ENCODE measurements at regions not wholly inside any gene's neighbourhood (a gene's known extent, or its start where the extent isn't known, plus 50 kb on each side); places are given as distances from the start of the nearest gene placed in this dataset.

DNA sequence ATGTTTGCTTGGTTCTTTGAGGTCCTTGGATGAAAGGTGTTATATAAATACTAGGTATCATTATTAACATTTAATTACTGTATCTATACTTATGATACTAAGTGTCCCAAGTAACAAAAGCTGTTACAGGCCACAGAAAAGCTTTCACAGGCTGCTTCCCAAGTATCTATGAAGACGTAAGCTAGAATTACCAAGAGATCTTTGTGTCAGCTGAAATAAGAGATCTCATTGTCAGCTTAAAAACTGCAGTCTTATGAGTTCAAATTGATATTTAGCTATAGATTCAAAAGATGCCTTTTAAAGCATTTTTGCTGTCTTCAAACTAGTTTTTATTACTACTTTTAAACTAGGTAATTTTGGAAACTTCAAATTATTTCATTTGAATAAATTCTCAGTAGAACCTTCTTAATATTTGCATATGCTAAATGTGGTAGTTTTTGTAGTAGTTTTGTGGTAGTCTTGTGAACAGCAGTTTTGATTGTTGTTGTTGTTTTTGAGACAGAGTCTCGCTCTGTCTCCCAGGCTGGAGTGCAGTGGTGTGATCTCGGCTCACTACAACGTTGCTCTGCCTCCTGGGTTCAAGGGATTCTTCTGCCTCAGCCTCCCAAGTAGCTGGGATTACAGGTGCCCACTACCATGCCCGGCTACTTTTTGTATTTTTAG is 170.0 kb upstream of the RPL34 start:
- TF ChIP-seq POLR2A (IDR thresholded peaks at IDR 0.05; ENCODE audit: low read depth) (no peak), POLR2AphosphoS5 (IDR thresholded peaks at IDR 0.05) (no peak)
- TF ChIP-seq, protein P1, sequence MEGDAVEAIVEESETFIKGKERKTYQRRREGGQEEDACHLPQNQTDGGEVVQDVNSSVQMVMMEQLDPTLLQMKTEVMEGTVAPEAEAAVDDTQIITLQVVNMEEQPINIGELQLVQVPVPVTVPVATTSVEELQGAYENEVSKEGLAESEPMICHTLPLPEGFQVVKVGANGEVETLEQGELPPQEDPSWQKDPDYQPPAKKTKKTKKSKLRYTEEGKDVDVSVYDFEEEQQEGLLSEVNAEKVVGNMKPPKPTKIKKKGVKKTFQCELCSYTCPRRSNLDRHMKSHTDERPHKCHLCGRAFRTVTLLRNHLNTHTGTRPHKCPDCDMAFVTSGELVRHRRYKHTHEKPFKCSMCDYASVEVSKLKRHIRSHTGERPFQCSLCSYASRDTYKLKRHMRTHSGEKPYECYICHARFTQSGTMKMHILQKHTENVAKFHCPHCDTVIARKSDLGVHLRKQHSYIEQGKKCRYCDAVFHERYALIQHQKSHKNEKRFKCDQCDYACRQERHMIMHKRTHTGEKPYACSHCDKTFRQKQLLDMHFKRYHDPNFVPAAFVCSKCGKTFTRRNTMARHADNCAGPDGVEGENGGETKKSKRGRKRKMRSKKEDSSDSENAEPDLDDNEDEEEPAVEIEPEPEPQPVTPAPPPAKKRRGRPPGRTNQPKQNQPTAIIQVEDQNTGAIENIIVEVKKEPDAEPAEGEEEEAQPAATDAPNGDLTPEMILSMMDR (IDR thresholded peaks at IDR 0.05), result no peak

Measured in esophagus muscularis mucosa (tissue), 3 donors.